Endothelial cell of umbilical vein (primary cell): ENCODE measurements at regions not wholly inside any gene's neighbourhood (a gene's known extent, or its start where the extent isn't known, plus 50 kb on each side); places are given as distances from the start of the nearest gene placed in this dataset.

Source experiments
- BruUV-seq: library from RNA; stranded (reverse); fragments of 400-500 nt; replicated peaks from 2 replicates; lab custom pipeline; 2021; lab: Mats Ljungman, UMichigan
- CTCF ChIA-PET: fragments of 300-600, 350-600 bp; sonication (Branson Sonifier 250); formaldehyde crosslinking; loops from one replicate; lab custom pipeline; 2021; ENCODE audit warnings: antibody characterized with exemption, inconsistent platforms; lab: Charles Lee
- POLR2A ChIA-PET: fragments of 300-600, 350-600 bp; sonication (Branson Sonifier 250); formaldehyde crosslinking; loops from one replicate; lab custom pipeline; 2021; ENCODE audit warnings: antibody characterized with exemption, inconsistent platforms; lab: Charles Lee
- DNase-seq: peaks from one replicate; pipeline ENCODE4 v3.0.0-alpha.2; 2011; ENCODE audit warnings: low read depth, low spot score
- FAIRE-seq: peaks from 2 replicates; lab custom pipeline; 2011; peaks lifted over from hg19 to GRCh38; lab: Jason Lieb, UNC
- H2AFZ ChIP-seq: 2 replicates; pipeline ENCODE4 v1.6.0; 2012; ENCODE audit warnings: low read depth, low read length, control low read depth, inconsistent platforms
- H3K27ac ChIP-seq: 2 replicates; pipeline ENCODE4 v1.5.1; 2011; ENCODE audit warnings: low read depth, mild to moderate bottlenecking, control low read depth, low read length, moderate library complexity; ENCODE audit not compliant: insufficient read depth
- H3K27me3 ChIP-seq, 2 experiments: 2 replicates each; pipeline versions ENCODE4 v1.6.0 to v1.6.1; 2011; ENCODE audit warnings: low read length in 2 of 2, mixed read lengths in 1 of 2; ENCODE audit not compliant: control insufficient read depth in 2 of 2, insufficient read depth in 2 of 2
- H3K36me3 ChIP-seq, 2 experiments: 2 replicates in 1 of 2; 3 replicates in 1 of 2; pipeline ENCODE4 v1.5.1; 2011; ENCODE audit warnings: low read length in 2 of 2, mild to moderate bottlenecking in 1 of 2, moderate library complexity in 1 of 2; ENCODE audit not compliant: control insufficient read depth in 2 of 2, insufficient read depth in 2 of 2; ENCODE audit errors: extremely low read depth in 1 of 2
- H3K4me1 ChIP-seq: 3 replicates; pipeline ENCODE4 v1.5.1; 2011; ENCODE audit warnings: mild to moderate bottlenecking, low read length; ENCODE audit not compliant: control insufficient read depth, insufficient read depth; ENCODE audit errors: extremely low read depth
- H3K4me2 ChIP-seq: 2 replicates; pipeline ENCODE4 v1.6.1; 2011; ENCODE audit warnings: low read length, control low read depth, mixed read lengths; ENCODE audit not compliant: insufficient read depth
- H3K4me3 ChIP-seq, 3 experiments: fragments of 200-600 bp in 1 of 3; sonication (generic), shearing (Covaris generic) in 1 of 3; replicated peaks in 1 of 3; 2 replicates each; pipeline ENCODE4 v1.5.1; 2011 to 2016; ENCODE audit warnings: control low read depth in 3 of 3, low read length in 3 of 3, mild to moderate bottlenecking in 2 of 3, inconsistent platforms in 1 of 3, low read depth in 1 of 3, moderate library complexity in 1 of 3; ENCODE audit not compliant: insufficient read depth in 1 of 3
- H3K79me2 ChIP-seq: 2 replicates; pipeline ENCODE4 v1.6.0; 2012; ENCODE audit warnings: low read length, inconsistent platforms; ENCODE audit not compliant: control insufficient read depth, insufficient read depth
- H3K9ac ChIP-seq: replicated peaks from 2 replicates; pipeline ENCODE3; 2011; ENCODE audit warnings: low read length, control low read depth; ENCODE audit not compliant: insufficient read depth; ENCODE audit errors: extremely low read depth
- H3K9me1 ChIP-seq: replicated peaks from 3 replicates; pipeline ENCODE4 v1.6.0; 2011; ENCODE audit warnings: mild to moderate bottlenecking, low read length; ENCODE audit not compliant: control insufficient read depth, insufficient read depth; ENCODE audit errors: extremely low read depth
- H3K9me3 ChIP-seq: replicated peaks from 2 replicates; pipeline ENCODE4 v1.5.1; 2012; ENCODE audit warnings: low read length, inconsistent platforms; ENCODE audit not compliant: control insufficient read depth, insufficient read depth
- H4K20me1 ChIP-seq: replicated peaks from 2 replicates; pipeline ENCODE3; 2011; ENCODE audit warnings: mild to moderate bottlenecking, low read length; ENCODE audit not compliant: control insufficient read depth, insufficient read depth; ENCODE audit errors: extremely low read depth
- EZH2 ChIP-seq: IDR thresholded peaks from 2 replicates; pipeline ENCODE4 v1.6.1; 2012; ENCODE audit warnings: borderline replicate concordance, low read depth, mild to moderate bottlenecking, moderate library complexity, low read length, inconsistent platforms; ENCODE audit not compliant: severe bottlenecking
- FOS ChIP-seq: IDR thresholded peaks from 2 replicates; pipeline ENCODE4 v1.6.1; 2011; ENCODE audit warnings: mild to moderate bottlenecking, low read length, moderate library complexity, borderline replicate concordance; ENCODE audit not compliant: insufficient read depth
- GATA2 ChIP-seq: IDR thresholded peaks from 2 replicates; pipeline ENCODE4 v1.7.0; 2011; ENCODE audit warnings: low read depth, mild to moderate bottlenecking, moderate library complexity, mixed read lengths, low read length; ENCODE audit not compliant: insufficient read length, insufficient read depth
- JUN ChIP-seq: IDR thresholded peaks from 2 replicates; pipeline ENCODE4 v1.6.1; 2011; ENCODE audit warnings: borderline replicate concordance, low read depth; ENCODE audit not compliant: insufficient read length, insufficient read depth
- MAX ChIP-seq: IDR thresholded peaks from 2 replicates; pipeline ENCODE4 v1.6.1; 2011; ENCODE audit not compliant: insufficient read depth, insufficient read length
- MYC ChIP-seq: IDR thresholded peaks from one replicate; pipeline ENCODE4 v1.6.1; 2011; ENCODE audit warnings: mild to moderate bottlenecking, low read depth, low read length
- POLR2A ChIP-seq: IDR thresholded peaks from 2 replicates; pipeline ENCODE4 v1.6.1; 2012; ENCODE audit warnings: low read depth, mild to moderate bottlenecking, control low read depth, low read length
- POLR2AphosphoS5 ChIP-seq: IDR thresholded peaks from 2 replicates; pipeline ENCODE4 v1.6.1; 2012; ENCODE audit warnings: low read depth, mild to moderate bottlenecking, control low read depth, low read length, moderate library complexity; ENCODE audit not compliant: insufficient read depth
- dilution Hi-C: fragments of 300-500 bp; cut with MboI; formaldehyde crosslinking; loops from one replicate; pipeline ENCODE4 v1.15.0; 2019; ENCODE audit warnings: low sequenced_read_pairs; ENCODE audit not compliant: extremely low pct_ligation_motif_present
- intact Hi-C: fragments of 100-400 bp; cut with micrococcal nuclease; formaldehyde crosslinking; loops from one replicate; pipeline ENCODE4 v1.10.0; 2022
- TF ChIP-seq, protein P1 (sequence below), 2 donors: IDR thresholded peaks; 1 replicate in 1 of 2; 2 replicates in 1 of 2; pipeline ENCODE4 v1.5.1; 2011; ENCODE audit warnings: low read length in 2 of 2, mild to moderate bottlenecking in 2 of 2, moderate library complexity in 2 of 2, control low read depth in 1 of 2, inconsistent platforms in 1 of 2, low read depth in 1 of 2; ENCODE audit not compliant: insufficient read depth in 1 of 2; ENCODE audit errors: extremely low read depth in 1 of 2

- Histone ChIP-seq H3K27me3 (no peaks in the 10 kb centered on the region), H3K4me2 (no peak overlapping the region), H3K27ac (no peak overlapping the region), H3K36me3 (no peaks in the 10 kb centered on the region), H3K4me1 (no peaks in the 10 kb centered on the region), H3K4me3 (no peak overlapping the region), H3K9me3 (no peaks in the 10 kb centered on the region), H3K9ac (no peak overlapping the region), H4K20me1 (no peaks in the 10 kb centered on the region), H2AFZ (no peak overlapping the region), H3K79me2 (no peaks in the 10 kb centered on the region), H3K9me1 (no peaks in the 10 kb centered on the region)
- dilution Hi-C loops, result no loop called here
- no TSS peak for BruUV-seq
- TF ChIP-seq GATA2 (no peak), MYC (no peak), POLR2A (no peak), MAX (no peak), FOS (no peak), EZH2 (no peak), JUN (no peak), POLR2AphosphoS5 (no peak)
- TF ChIP-seq, protein P1, sequence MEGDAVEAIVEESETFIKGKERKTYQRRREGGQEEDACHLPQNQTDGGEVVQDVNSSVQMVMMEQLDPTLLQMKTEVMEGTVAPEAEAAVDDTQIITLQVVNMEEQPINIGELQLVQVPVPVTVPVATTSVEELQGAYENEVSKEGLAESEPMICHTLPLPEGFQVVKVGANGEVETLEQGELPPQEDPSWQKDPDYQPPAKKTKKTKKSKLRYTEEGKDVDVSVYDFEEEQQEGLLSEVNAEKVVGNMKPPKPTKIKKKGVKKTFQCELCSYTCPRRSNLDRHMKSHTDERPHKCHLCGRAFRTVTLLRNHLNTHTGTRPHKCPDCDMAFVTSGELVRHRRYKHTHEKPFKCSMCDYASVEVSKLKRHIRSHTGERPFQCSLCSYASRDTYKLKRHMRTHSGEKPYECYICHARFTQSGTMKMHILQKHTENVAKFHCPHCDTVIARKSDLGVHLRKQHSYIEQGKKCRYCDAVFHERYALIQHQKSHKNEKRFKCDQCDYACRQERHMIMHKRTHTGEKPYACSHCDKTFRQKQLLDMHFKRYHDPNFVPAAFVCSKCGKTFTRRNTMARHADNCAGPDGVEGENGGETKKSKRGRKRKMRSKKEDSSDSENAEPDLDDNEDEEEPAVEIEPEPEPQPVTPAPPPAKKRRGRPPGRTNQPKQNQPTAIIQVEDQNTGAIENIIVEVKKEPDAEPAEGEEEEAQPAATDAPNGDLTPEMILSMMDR (IDR thresholded peaks at IDR 0.05; ENCODE audit: extremely low read depth in 1 of 2, insufficient read depth in 1 of 2, low read depth in 1 of 2, low read length in 2 of 2), result no peak
- CTCF ChIA-PET, result no interaction called here
- FAIRE-seq (no peak), DNase-seq (no peak)
- intact Hi-C loops, result no loop called here
- POLR2A ChIA-PET, result no interaction called here
These were observed 644.3 kb downstream of the IRS1 start for GRCh38 chr2:226155093-226155875.
